Brain pericyte (primary cell): ENCODE measurements at regions not wholly inside any gene's neighbourhood (a gene's known extent, or its start where the extent isn't known, plus 50 kb on each side); places are given as distances from the start of the nearest gene placed in this dataset.

Experiments
- DNase-seq: peaks from one replicate; pipeline ENCODE4 v3.0.0-alpha.2; 2012; ENCODE audit warnings: low read depth, low spot score

- DNase-seq = no peak
Measured at GRCh38 chr9:86659413-86660046, 287.8 kb downstream of the GAS1 start.

GRCh38 chr9:86655147-86655546, 292.2 kb downstream of the GAS1 start:
- DNase-seq = no peak

DNA sequence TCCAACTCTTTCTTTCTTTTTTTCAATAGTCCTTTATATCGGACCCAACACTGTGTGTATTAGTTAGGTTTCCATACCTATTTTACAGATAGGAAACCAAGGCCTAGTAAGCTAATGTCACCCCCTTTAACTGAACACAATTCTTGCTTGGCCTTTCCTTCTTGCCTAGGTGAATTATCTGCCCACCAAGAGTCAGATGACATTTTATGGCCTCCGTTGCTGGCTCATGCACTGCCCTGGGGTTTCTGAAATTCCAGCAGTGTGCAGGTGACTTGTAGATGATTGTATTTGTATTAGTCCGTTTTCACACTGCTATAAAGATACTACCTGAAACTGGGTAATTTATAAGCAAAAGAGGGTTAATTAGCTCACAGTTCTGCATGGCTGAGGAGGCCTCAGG, 293.8 kb downstream of the GAS1 start:
- DNase-seq = no peak

DNA sequence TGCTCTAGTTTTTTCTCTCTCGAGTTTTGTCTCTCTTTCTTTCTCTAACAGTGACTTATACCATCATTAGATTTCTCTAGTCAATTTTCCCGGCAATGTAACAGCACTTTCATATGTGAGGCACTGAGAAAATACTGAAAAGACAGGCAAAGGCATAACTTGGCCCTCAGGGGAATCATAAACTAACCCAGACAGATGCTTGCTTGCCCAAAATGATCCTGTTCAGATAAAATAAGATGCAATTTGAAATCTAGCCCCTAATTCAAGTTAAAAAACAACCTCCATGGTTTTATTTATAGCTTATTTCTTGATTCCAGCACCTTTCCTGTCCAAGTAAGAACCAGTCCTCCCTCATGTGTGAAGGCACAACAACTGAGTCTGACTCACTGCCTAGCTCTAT, 294.6 kb downstream of the GAS1 start:
- no peak for DNase-seq

GRCh38 chr9:86649913-86650312, 295.7 kb upstream of the TUT7 start:
- DNase-seq = no peak

DNA sequence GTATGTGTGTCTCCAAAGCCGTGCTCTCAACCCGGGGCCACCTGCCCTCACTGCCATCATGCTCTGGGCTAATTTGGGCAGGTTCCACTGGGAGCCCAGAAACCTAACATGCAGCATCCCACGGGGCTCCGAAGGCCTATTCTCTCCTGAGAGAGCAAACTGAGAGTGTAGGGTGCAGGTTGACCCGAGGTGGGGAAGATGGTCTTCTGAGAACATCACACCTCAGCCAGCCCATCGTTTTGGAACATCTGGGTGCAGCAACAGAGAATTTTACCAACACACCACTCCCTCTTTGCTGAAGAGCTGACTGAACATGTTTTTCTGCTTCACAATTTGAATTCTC, 294.6 kb upstream of the TUT7 start:
- no peak for DNase-seq

- no peak for DNase-seq
Measured at GRCh38 chr9:86648156-86648827, 294.1 kb upstream of the TUT7 start.

- DNase-seq = no peak
Measured at GRCh38 chr9:86645303-86645702, 291.1 kb upstream of the TUT7 start.

DNA sequence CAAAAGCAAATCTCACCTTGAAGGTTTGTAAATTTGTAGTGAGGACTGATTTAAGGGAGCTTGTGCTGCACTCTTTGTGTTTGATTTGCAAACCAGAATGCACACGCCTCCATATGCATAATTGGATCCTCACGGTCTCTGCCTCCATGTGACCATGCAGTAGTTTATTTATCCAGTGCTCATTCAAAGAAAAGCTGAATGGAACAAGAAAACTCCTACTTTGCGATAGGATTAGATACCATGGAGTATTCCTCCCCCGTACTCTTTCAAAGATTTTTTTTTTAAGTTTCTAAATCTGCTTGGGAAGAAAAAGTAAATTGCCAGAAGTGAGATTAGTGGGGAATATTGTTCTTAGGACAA, 290.4 kb upstream of the TUT7 start:
- no peak for DNase-seq

DNA sequence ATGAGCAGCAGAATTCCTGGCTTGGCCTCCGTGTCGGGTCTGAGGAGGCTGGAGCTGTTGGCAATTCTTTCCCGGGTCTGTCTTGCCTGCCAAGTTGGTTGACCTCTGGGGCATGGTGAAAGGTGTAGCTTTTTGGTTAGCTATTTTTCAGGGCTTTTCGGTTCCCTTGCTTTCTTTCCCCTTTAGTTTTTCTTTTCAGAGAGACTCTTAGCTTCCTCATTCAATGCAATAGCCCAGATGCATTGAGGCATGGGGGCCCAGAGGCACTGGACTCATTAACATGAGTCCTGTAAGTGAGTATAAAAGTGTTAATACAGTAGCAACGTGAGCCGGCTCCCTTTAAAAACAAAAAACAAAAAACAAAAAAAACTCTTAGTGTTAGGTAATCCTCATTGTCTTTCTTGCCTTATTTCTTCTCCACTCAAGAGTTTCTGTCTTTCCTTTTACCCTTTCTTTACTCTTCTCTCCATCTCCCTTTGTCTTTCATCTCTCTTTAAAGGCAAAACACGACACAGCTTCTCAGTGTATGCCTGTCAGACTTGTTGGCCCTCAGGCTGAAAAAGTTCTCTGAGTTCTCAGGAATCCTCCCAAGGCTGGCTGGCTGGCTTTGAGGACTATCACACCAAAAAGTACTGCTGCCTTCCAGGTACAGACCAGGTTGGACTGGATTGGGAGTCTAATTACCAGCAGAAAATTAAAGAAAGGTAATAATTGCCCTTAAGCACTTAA, 289.9 kb upstream of the TUT7 start:
- no peak for DNase-seq

GRCh38 chr9:86642721-86643120, 288.5 kb upstream of the TUT7 start:
- no peak for DNase-seq

DNA sequence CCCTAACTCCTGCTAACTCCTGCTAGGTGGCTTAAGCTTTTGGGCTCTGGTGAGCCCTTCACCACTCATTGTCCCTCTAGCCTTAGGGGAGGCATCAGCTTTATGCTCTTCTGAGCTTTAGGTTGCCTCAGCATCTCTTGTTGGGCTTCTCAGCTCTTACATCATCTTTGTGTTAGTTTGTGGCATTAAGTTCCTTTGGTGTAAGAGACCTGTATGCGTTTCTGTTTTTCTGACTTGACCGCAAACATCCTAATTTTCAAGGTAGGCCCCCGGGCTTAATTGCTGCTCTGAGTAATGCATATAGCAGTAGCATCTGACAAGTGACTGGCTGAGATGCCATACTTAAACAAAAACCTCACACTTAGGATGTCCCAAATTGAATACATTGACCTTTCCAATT, 287.8 kb upstream of the TUT7 start:
- no peak for DNase-seq

GRCh38 chr9:86639899-86640379, 285.7 kb upstream of the TUT7 start:
- no peak for DNase-seq

GRCh38 chr9:86639287-86639686, 285.1 kb upstream of the TUT7 start:
- DNase-seq = no peak

GRCh38 chr9:86638109-86638508, 283.9 kb upstream of the TUT7 start:
- no peak for DNase-seq

- peak; percentile 54 for DNase-seq
Measured at GRCh38 chr9:86637515-86637914, 283.3 kb upstream of the TUT7 start.

- DNase-seq = no peak
Measured at GRCh38 chr9:86636519-86636918, 282.3 kb upstream of the TUT7 start.

DNA sequence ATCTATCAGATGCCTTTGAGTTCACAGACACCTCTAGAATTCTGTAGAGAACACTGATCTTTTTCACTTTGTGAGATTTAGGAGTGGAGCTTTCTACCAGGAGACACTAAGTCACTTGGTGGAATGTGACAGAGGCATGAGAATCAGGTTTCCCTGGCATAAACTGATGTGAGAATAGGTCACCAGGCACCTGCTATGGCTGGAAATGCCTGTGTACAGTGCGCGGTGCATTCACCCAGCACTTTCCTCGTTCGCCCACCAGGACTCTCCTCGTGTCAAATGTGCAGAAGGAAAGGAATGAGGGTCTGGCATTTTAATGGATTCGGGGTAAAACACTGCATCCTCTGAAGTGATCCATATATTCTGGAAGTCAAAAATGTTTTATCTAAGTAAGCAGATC, 281.8 kb upstream of the TUT7 start:
- no peak for DNase-seq

DNA sequence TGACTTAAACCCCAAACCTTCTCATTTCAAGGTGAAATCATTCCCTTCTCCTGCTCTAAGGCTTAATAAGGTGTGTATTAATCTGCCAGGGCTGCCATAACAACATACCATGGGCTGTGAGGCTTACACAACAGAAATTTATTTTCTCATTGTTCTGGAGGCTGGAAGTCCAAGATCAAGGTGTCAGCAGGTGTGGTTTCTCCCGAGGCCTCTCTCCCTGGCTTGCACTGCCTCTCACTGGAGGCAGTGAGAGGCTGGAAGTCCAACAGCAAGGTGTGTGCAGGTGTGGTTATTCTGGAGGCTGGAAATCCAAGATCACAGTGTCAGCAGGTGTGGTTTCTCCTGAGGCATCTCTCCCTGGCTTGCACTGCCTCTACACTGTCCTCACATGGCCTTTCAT, 280.3 kb upstream of the TUT7 start:
- DNase-seq = no peak

DNA sequence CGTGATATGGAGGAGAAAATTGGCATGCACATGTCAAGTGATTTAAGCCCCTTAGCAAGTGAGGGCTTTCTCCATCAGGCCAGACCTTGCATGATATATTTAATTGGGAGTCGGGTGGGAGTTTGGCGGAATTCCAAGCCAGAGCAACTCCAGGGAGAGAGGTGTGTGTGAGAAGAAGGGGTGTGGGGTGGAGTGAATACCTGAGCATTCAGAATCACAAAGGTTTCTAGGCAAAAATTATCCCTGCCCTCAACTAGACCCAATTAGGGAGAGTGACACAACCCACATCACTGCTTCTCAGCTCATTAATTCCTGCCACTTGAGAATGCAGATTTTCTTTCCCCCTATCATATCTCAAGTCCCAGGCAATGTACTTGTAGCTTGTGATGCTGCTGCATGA, 279.7 kb upstream of the TUT7 start:
- DNase-seq = no peak

- DNase-seq = no peak
Measured at GRCh38 chr9:86632537-86632936, 278.3 kb upstream of the TUT7 start.

GRCh38 chr9:86629530-86629929, 275.3 kb upstream of the TUT7 start:
- DNase-seq = no peak

DNA sequence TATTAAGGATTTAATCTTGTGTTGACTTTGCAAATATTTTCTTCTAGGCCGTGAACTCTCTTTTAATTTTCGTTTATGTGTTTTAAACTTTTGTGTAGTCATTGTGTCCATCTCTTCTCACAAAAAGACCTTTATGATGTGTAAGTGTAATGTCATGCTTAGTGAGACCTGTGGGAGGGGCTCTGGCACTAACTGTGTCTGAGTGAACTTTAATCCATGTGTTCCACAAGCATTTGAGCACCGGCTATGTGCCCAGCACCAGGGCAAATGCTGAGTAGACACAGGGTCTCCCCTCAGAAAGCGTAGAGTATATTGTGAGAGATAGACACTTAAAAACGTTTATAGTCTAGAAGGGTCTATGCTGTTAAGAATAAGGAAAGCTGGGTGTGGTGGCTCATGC, 272.6 kb upstream of the TUT7 start:
- DNase-seq = no peak
